Mesothelial cell of epicardium (in vitro differentiated cells): ENCODE measurements at regions not wholly inside any gene's neighbourhood (a gene's known extent, or its start where the extent isn't known, plus 50 kb on each side); places are given as distances from the start of the nearest gene placed in this dataset.
A peak's percentile ranks its signal among the peaks of the same experiment; 100 is the strongest.
"Not testable (repeated sequence)": the region's sequence is repeated elsewhere in the genome, so short reads cannot be mapped to it uniquely, and the experiment has no call there.

Experiments
- DNase-seq, 2 experiments: peaks; one replicate each; pipeline ENCODE4 v3.0.0; 2021; ENCODE audit warnings: low spot score in 2 of 2; ENCODE audit not compliant: unreplicated experiment in 2 of 2
- H3K27ac Mint-ChIP-seq: 2 replicates; pipeline ENCODE4 v1.8.0; 2021; ENCODE audit warnings: mixed read lengths
- H3K27me3 Mint-ChIP-seq: 2 replicates; pipeline ENCODE4 v1.8.0; 2021; ENCODE audit warnings: low read depth, mixed read lengths
- H3K36me3 Mint-ChIP-seq: 2 replicates; pipeline ENCODE4 v1.8.0; 2021; ENCODE audit warnings: mixed read lengths
- H3K4me1 Mint-ChIP-seq: 2 replicates; pipeline ENCODE4 v1.8.0; 2021; ENCODE audit warnings: mixed read lengths
- H3K4me3 Mint-ChIP-seq: 2 replicates; pipeline ENCODE4 v1.8.0; 2021; ENCODE audit warnings: mild to moderate bottlenecking, moderate library complexity, mixed read lengths
- H3K9me3 Mint-ChIP-seq: 2 replicates; pipeline ENCODE4 v1.8.0; 2021; ENCODE audit warnings: mixed read lengths
- CTCF ChIP-seq: fragments of 200-600 bp; sonication (generic); IDR thresholded peaks from one replicate; pipeline ENCODE4 v1.5.0; 2021; ENCODE audit warnings: antibody characterized with exemption; ENCODE audit not compliant: unreplicated experiment

- Mint-ChIP-seq H3K27me3 (no peaks in the 10 kb centered on the region), H3K4me3 (no peak overlapping the region), H3K4me1 (no peaks in the 10 kb centered on the region), H3K27ac (no peak overlapping the region), H3K36me3 (no peaks in the 10 kb centered on the region), H3K9me3 (no peaks in the 10 kb centered on the region)
- no peak for DNase-seq
- no peak for TF ChIP-seq CTCF
Observed at GRCh38 chr1:173341971-173342370, 134.8 kb upstream of the TNFSF4 start.

GRCh38 chr1:173342736-173343135 is 134.4 kb upstream of the PRDX6 start:
- H3K4me3 Mint-ChIP-seq = no peak overlapping the region
- no peak for TF ChIP-seq CTCF
- H3K9me3 Mint-ChIP-seq = no peaks in the 10 kb centered on the region
- no peaks in the 10 kb centered on the region for H3K27me3 Mint-ChIP-seq
- DNase-seq = no peak
- no peaks in the 10 kb centered on the region for H3K36me3 Mint-ChIP-seq
- H3K4me1 Mint-ChIP-seq = peaks cover 4% of the 10 kb centered on the region
- no peak overlapping the region for H3K27ac Mint-ChIP-seq

- H3K27ac Mint-ChIP-seq = no peak overlapping the region
- peaks cover 4% of the 10 kb centered on the region for H3K9me3 Mint-ChIP-seq
- peaks cover 4% of the 10 kb centered on the region for H3K4me1 Mint-ChIP-seq
- no peak for DNase-seq
- H3K27me3 Mint-ChIP-seq = no peaks in the 10 kb centered on the region
- TF ChIP-seq CTCF = no peak
- H3K4me3 Mint-ChIP-seq = no peak overlapping the region
- H3K36me3 Mint-ChIP-seq = no peaks in the 10 kb centered on the region
Observed at GRCh38 chr1:173344034-173344743, 132.9 kb upstream of the PRDX6 start.

GRCh38 chr1:173347282-173347818 is 129.8 kb upstream of the PRDX6 start:
- peaks cover 4% of the 10 kb centered on the region for H3K4me1 Mint-ChIP-seq
- peaks cover 18% of the 10 kb centered on the region for H3K9me3 Mint-ChIP-seq
- no peaks in the 10 kb centered on the region for H3K27me3 Mint-ChIP-seq
- H3K36me3 Mint-ChIP-seq = peaks cover 7% of the 10 kb centered on the region
- no peak for DNase-seq
- no peak for TF ChIP-seq CTCF
- H3K27ac Mint-ChIP-seq = peak overlapping the region; percentile 11
- H3K4me3 Mint-ChIP-seq = no peak overlapping the region

GRCh38 chr1:173352635-173353034 is 124.5 kb upstream of the PRDX6 start:
- H3K27ac Mint-ChIP-seq, H3K4me3 Mint-ChIP-seq, DNase-seq, H3K27me3 Mint-ChIP-seq: not testable (repeated sequence)
- Mint-ChIP-seq H3K4me1 (peaks cover 21% of the 10 kb centered on the region), H3K36me3 (peaks cover 20% of the 10 kb centered on the region), H3K9me3 (peaks cover 37% of the 10 kb centered on the region)

- Mint-ChIP-seq H3K4me1 (peaks cover 21% of the 10 kb centered on the region), H3K27ac (no peak overlapping the region)
Observed at GRCh38 chr1:173353350-173353749, 123.8 kb upstream of the PRDX6 start.

More at GRCh38 chr1:173353350-173353749, 123.8 kb upstream of the PRDX6 start:
- no peak for DNase-seq
- H3K27me3 Mint-ChIP-seq = no peaks in the 10 kb centered on the region
- H3K4me3 Mint-ChIP-seq = no peak overlapping the region
- peaks cover 38% of the 10 kb centered on the region for H3K9me3 Mint-ChIP-seq
- peaks cover 20% of the 10 kb centered on the region for H3K36me3 Mint-ChIP-seq
- TF ChIP-seq CTCF = no peak
